T-helper 1 cell (primary cell): ENCODE measurements at regions not wholly inside any gene's neighbourhood (a gene's known extent, or its start where the extent isn't known, plus 50 kb on each side); places are given as distances from the start of the nearest gene placed in this dataset.

ENCODE experiments used
- DNase-seq, 5 donors: peaks; one replicate each; pipeline ENCODE4 v3.0.0-alpha.2; 2012 to 2020

- DNase-seq, result no peak
These were observed 189.3 kb upstream of the ARG1 start for GRCh38 chr6:131383421-131384411.

- no peak for DNase-seq
These were observed 185.2 kb upstream of the ARG1 start for GRCh38 chr6:131387562-131388447.

- no peak for DNase-seq
These were observed 182.7 kb upstream of the ARG1 start for GRCh38 chr6:131390322-131390721.

GRCh38 chr6:131391116-131391515, 181.9 kb upstream of the ARG1 start:
- DNase-seq, result no peak

GRCh38 chr6:131393433-131393832, 179.6 kb upstream of the ARG1 start:
- no peak for DNase-seq

- DNase-seq, result no peak
These were observed 178.1 kb upstream of the ARG1 start for GRCh38 chr6:131394768-131395432.

GRCh38 chr6:131398176-131398575, 174.8 kb upstream of the ARG1 start:
- no peak for DNase-seq

- DNase-seq, result no peak
These were observed 173.6 kb upstream of the ARG1 start for GRCh38 chr6:131399433-131399832.

GRCh38 chr6:131400054-131400778, 172.8 kb upstream of the ARG1 start:
- no peak for DNase-seq

- no peak for DNase-seq
These were observed 172.1 kb upstream of the ARG1 start for GRCh38 chr6:131400779-131401496.

GRCh38 chr6:131408811-131409210, 164.2 kb upstream of the ARG1 start:
- DNase-seq, result no peak

GRCh38 chr6:131410785-131411184, 162.2 kb upstream of the ARG1 start:
- no peak for DNase-seq

GRCh38 chr6:131412960-131413830, 159.8 kb upstream of the ARG1 start:
- no peak for DNase-seq

- no peak for DNase-seq
These were observed 159.2 kb upstream of the ARG1 start for GRCh38 chr6:131413831-131414191.

- DNase-seq, result no peak
These were observed 158.1 kb upstream of the ARG1 start for GRCh38 chr6:131414956-131415355.

- DNase-seq, result no peak
These were observed 154.6 kb upstream of the ARG1 start for GRCh38 chr6:131418441-131418840.

GRCh38 chr6:131419702-131420101, 153.3 kb upstream of the ARG1 start:
- no peak for DNase-seq

- no peak for DNase-seq
These were observed 149.0 kb upstream of the ARG1 start for GRCh38 chr6:131424016-131424415.

- no peak for DNase-seq
These were observed 148.6 kb upstream of the ARG1 start for GRCh38 chr6:131424475-131424874.

- DNase-seq, result no peak
These were observed 145.5 kb upstream of the ARG1 start for GRCh38 chr6:131427434-131428058.
